HG02623 (cell line): ENCODE measurements at regions not wholly inside any gene's neighbourhood (a gene's known extent, or its start where the extent isn't known, plus 50 kb on each side); places are given as distances from the start of the nearest gene placed in this dataset.

Source experiments
- ATAC-seq: cut with Tn5 transposase; IDR thresholded peaks from one replicate; pipeline ENCODE4 v1.9.1; 2021; ENCODE audit warnings: moderate library complexity; ENCODE audit not compliant: unreplicated experiment

GRCh38 chr17:73947966-73948355, 255.5 kb upstream of the RPL38 start:
- no peak for ATAC-seq

- ATAC-seq, result no peak
These were observed 253.4 kb upstream of the RPL38 start for GRCh38 chr17:73949903-73950592.

GRCh38 chr17:73950593-73950914, 252.9 kb upstream of the RPL38 start:
- ATAC-seq, result no peak

- no peak for ATAC-seq
These were observed 251.4 kb upstream of the RPL38 start for GRCh38 chr17:73952082-73952479.

GRCh38 chr17:73952480-73953205, 250.8 kb upstream of the RPL38 start:
- no peak for ATAC-seq

GRCh38 chr17:73953206-73954033, 250.1 kb upstream of the RPL38 start:
- ATAC-seq, result no peak

GRCh38 chr17:73954951-73955350, 248.5 kb upstream of the RPL38 start:
- ATAC-seq, result no peak

GRCh38 chr17:73955616-73956015, 247.9 kb upstream of the RPL38 start:
- no peak for ATAC-seq

- no peak for ATAC-seq
These were observed 247.3 kb upstream of the RPL38 start for GRCh38 chr17:73956169-73956568.

- no peak for ATAC-seq
These were observed 246.6 kb upstream of the RPL38 start for GRCh38 chr17:73956595-73957465.

- no peak for ATAC-seq
These were observed 245.9 kb upstream of the RPL38 start for GRCh38 chr17:73957564-73957963.

GRCh38 chr17:73958453-73958852, 245.0 kb upstream of the RPL38 start:
- ATAC-seq, result no peak

- no peak for ATAC-seq
These were observed 243.0 kb upstream of the RPL38 start for GRCh38 chr17:73960469-73960868.

GRCh38 chr17:73962308-73962707, 241.2 kb upstream of the RPL38 start:
- no peak for ATAC-seq

- ATAC-seq, result no peak
These were observed 234.8 kb upstream of the RPL38 start for GRCh38 chr17:73968680-73969079.

GRCh38 chr17:73969956-73970355, 233.5 kb upstream of the RPL38 start:
- ATAC-seq, result no peak

GRCh38 chr17:73971127-73971526, 232.4 kb upstream of the RPL38 start:
- no peak for ATAC-seq

GRCh38 chr17:73972056-73972455, 231.4 kb upstream of the RPL38 start:
- no peak for ATAC-seq

- ATAC-seq, result no peak
These were observed 230.6 kb upstream of the RPL38 start for GRCh38 chr17:73972901-73973300.

- no peak for ATAC-seq
These were observed 229.7 kb upstream of the RPL38 start for GRCh38 chr17:73973586-73974409.
